AG04450 (cell line): ENCODE measurements at regions not wholly inside any gene's neighbourhood (a gene's known extent, or its start where the extent isn't known, plus 50 kb on each side); places are given as distances from the start of the nearest gene placed in this dataset.

ENCODE experiments used
- CTCF ChIA-PET: fragments of 300-600, 350-600 bp; formaldehyde crosslinking; extraction: SDS; loops from one replicate; lab custom pipeline; 2022; ENCODE audit warnings: antibody characterized with exemption, inconsistent platforms; lab: Charles Lee
- POLR2A ChIA-PET: fragments of 350-600 bp; formaldehyde crosslinking; extraction: SDS; loops from one replicate; lab custom pipeline; 2021; ENCODE audit warnings: antibody characterized with exemption, inconsistent platforms; lab: Yijun Ruan, JAX
- DNase-seq: peaks from one replicate; pipeline ENCODE4 v3.0.0-alpha.2; 2011; ENCODE audit warnings: low read depth, low spot score
- H3K27ac ChIP-seq: one replicate; pipeline ENCODE4 v1.5.1; 2012; ENCODE audit warnings: low read depth, low read length, control low read depth
- H3K27me3 ChIP-seq: one replicate; pipeline ENCODE4 v1.6.0; 2012; ENCODE audit warnings: low read length; ENCODE audit not compliant: control insufficient read depth, insufficient read depth
- H3K4me3 ChIP-seq: 2 replicates; pipeline ENCODE4 v1.5.1; 2011; ENCODE audit warnings: mild to moderate bottlenecking, low read depth, low read length, control low read depth
- H3K9me3 ChIP-seq: 2 replicates; pipeline ENCODE4 v1.5.1; 2012; ENCODE audit warnings: low read length; ENCODE audit not compliant: control insufficient read depth, insufficient read depth
- TF ChIP-seq, protein P1 (sequence below): IDR thresholded peaks from 2 replicates; pipeline ENCODE4 v1.5.1; 2011; ENCODE audit warnings: low read depth, low read length, control low read depth, inconsistent platforms

DNA sequence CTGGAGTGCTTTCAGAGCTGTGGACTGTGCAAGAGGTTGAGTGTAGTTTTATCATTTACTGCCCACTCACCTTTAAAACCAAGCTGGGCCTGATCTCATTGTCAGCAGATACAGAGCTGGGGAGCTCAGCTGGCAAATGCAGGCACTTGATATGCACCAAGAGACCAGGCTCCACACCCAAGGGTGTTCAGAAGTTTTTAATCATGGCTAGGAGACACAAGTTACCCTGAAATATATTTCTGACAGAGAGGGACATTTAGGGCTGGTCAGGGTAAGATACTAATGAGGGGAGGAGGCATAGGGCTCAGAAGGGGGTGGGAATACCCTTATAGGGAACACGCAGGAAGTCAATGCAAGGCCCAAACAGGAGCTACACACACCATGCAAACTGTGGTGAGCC is 153.7 kb downstream of the ELAVL4 start:
- Histone ChIP-seq H3K4me3 (no peak overlapping the region), H3K27me3 (no peaks in the 10 kb centered on the region), H3K27ac (no peak overlapping the region), H3K9me3 (no peaks in the 10 kb centered on the region; the same call in 1 of the 2 replicates)
- CTCF ChIA-PET, result no interaction called here
- POLR2A ChIA-PET, result no interaction called here
- TF ChIP-seq, protein P1, sequence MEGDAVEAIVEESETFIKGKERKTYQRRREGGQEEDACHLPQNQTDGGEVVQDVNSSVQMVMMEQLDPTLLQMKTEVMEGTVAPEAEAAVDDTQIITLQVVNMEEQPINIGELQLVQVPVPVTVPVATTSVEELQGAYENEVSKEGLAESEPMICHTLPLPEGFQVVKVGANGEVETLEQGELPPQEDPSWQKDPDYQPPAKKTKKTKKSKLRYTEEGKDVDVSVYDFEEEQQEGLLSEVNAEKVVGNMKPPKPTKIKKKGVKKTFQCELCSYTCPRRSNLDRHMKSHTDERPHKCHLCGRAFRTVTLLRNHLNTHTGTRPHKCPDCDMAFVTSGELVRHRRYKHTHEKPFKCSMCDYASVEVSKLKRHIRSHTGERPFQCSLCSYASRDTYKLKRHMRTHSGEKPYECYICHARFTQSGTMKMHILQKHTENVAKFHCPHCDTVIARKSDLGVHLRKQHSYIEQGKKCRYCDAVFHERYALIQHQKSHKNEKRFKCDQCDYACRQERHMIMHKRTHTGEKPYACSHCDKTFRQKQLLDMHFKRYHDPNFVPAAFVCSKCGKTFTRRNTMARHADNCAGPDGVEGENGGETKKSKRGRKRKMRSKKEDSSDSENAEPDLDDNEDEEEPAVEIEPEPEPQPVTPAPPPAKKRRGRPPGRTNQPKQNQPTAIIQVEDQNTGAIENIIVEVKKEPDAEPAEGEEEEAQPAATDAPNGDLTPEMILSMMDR, result no peak
- no peak for DNase-seq

DNA sequence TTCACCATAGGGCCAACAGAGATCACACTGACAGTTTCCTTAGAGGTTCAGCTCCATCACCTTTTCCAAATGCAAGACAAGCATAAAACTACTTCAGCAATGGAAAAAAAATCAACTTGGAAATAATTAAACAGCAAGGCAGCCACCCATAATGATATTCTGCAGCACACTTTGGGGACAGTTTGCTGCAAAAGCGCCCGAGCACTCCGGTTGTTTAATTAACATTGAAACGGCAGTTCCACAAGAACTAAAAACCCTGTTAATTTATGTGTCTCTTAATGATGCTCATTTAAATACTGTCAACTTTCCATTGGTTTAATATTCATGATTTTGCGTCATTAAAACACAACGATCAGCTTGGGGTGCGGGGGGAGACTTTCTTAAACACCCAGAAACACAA is 153.2 kb downstream of the ELAVL4 start:
- no peak for DNase-seq
- ChIA-PET CTCF (no interaction called here), POLR2A (no interaction called here)
- no peaks in the 10 kb centered on the region; the same call in 1 of the 2 replicates for H3K9me3 ChIP-seq
- TF ChIP-seq, protein P1, result no peak
- no peak overlapping the region for H3K27ac ChIP-seq
- no peak overlapping the region for H3K4me3 ChIP-seq
- H3K27me3 ChIP-seq, result no peaks in the 10 kb centered on the region

DNA sequence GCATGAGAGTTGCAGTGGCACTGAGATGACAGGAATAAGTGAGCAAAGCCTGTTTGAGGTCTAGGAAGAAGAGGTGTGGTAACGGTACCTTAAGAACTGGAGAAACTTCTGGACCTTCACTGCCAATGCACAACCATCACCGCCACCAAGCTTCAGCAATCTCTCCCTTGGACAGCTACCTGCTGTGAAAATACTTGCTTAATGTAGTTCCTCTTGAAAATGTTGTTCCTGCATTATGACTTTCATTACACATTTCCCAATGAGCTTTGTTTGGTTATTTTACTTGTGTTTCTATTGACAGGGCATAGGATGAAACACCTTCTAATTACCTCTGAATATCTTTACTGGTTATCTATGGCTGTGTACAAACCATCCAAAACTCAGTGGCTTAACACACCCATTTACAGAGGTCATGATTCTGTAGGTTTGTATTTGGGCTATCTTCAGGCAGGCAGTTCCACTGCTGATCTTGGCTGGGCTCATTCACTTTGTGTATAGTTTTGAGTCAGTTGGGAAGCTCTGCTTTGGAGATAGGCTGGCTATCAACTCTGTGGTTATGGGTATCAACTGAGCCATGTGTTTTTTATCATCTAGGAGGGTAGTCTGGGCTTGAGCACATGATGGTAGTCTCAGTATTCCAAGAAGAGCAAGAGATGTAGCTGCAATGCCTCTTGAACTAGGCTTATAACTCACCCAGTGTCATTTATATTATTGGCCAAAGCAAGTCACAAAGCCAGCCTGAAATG is 149.4 kb downstream of the ELAVL4 start:
- ChIA-PET CTCF (no interaction called here), POLR2A (no interaction called here)
- H3K9me3 ChIP-seq, result no peaks in the 10 kb centered on the region; the same call in 1 of the 2 replicates
- H3K27ac ChIP-seq, result no peak overlapping the region
- TF ChIP-seq, protein P1, result no peak
- no peak for DNase-seq
- H3K27me3 ChIP-seq, result no peaks in the 10 kb centered on the region
- no peak overlapping the region for H3K4me3 ChIP-seq

DNA sequence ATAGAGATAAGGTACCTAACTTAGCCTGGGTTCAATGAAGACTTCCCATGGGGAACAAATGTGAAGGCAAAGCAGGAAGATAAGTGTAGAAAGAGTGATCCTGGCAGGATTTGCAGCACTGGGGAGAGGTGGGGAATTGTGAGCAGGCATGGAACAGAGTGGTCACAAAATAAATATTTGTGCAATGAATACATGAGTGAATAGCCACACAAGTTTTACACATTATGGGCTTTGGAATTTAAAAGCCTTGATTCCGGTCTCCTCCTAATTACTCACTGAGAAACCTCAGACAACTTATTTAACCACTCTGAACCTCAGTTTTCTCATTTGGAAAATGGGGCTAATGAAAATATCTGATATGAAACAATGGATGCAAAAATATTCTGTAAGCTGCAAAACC is 148.3 kb downstream of the ELAVL4 start:
- DNase-seq, result no peak
- CTCF ChIA-PET, result no interaction called here

More for the DNA sequence above, 148.3 kb downstream of the ELAVL4 start:
- TF ChIP-seq, protein P1, result no peak
- Histone ChIP-seq H3K27me3 (no peaks in the 10 kb centered on the region), H3K4me3 (no peak overlapping the region), H3K9me3 (peaks cover under 1% of the 10 kb centered on the region), H3K27ac (no peak overlapping the region)
- POLR2A ChIA-PET, result no interaction called here
